G401 (cell line): ENCODE measurements at regions not wholly inside any gene's neighbourhood (a gene's known extent, or its start where the extent isn't known, plus 50 kb on each side); places are given as distances from the start of the nearest gene placed in this dataset.
"Not testable (repeated sequence)": the region's sequence is repeated elsewhere in the genome, so short reads cannot be mapped to it uniquely, and the experiment has no call there.

Experiments
- DNase-seq: peaks from one replicate; pipeline ENCODE4 v3.0.0-alpha.2; 2015; ENCODE audit warnings: low spot score
- in situ Hi-C: cut with HindIII; loops from 2 replicates; pipeline ENCODE4 v1.10.0; 2016; ENCODE audit warnings: low sequenced_read_pairs, mixed read lengths

DNA sequence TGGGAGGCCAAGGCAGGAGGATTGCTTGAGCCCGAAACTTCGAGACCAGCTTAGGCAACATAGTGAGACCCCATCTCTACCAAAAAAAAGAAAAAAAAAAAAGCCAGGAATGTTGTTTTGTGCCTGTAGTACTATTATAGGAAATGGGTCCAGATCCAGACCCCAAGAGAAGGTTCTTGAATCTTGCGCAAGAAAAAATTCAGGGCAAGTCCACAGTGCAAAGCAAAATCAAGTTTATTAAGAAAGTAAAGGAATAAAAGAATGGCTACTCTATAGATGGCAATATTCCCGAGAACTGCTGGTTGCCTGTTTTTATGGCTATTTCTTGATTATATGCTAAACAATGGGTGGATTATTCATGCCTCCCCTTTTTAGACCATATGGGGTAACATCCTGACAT, 51.2 kb upstream of the RDX start:
- in situ Hi-C loops = no loop called here
- DNase-seq = no peak

DNA sequence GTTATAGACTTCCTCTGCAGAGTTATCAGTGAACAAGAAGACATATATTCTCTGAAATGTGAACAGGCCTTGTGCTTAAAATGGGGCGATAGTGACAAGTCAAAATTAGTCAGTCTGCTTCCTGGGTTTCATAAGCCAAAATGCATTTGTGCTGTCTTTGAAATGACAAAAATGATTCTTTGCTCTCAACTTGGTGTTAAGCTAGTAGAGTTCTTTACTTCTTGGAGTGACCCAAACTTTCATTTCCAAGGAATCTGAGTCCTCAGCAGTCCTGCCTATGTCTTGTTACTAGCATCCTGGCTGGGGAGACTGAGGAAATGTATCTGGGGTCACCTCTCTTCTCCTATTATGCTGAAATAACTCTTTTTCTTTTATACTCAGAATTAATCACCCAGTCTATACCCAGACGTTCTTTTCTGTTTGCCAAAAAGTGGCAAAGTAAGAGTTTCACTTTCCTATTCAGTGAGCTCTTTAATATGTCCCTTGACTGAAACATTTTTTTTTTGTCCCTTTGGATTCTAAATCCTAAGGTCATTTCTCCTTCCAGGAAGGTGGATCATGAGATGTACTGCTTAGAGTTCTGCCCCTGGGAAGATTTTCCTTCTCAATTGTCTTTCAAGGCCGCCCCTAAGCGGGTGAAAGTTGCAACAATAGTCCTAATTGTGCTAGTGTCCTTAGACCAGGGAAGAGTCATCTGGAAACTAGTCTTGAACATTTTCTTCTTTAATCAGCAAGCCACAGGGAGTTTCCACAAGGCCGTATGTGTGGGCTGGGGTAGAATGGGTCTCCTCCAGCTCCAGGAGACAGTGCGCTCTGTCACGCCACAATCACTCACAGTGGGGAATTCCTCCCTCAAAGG, 53.0 kb upstream of the RDX start:
- no peak for DNase-seq
- in situ Hi-C loops = no loop called here

DNA sequence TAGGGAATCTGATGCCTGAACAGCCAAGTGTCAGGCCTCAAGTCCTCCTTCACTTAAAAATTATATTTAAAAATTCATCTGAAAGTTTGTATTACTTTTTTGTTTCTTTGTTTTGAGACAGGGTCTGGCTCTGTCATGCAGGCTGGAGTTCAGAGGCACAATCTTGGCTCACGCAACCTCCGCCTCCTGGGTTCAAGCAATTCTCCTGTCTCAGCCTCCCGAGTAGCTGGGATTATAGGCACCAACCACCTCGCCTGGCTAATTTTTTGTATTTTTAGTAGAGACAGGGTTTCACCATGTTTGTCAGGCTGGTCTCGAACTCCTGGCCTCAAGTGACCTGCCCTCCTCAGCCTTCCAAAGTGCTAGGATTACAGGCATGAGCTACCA, 53.6 kb upstream of the RDX start:
- in situ Hi-C loops, DNase-seq: not testable (repeated sequence)

DNA sequence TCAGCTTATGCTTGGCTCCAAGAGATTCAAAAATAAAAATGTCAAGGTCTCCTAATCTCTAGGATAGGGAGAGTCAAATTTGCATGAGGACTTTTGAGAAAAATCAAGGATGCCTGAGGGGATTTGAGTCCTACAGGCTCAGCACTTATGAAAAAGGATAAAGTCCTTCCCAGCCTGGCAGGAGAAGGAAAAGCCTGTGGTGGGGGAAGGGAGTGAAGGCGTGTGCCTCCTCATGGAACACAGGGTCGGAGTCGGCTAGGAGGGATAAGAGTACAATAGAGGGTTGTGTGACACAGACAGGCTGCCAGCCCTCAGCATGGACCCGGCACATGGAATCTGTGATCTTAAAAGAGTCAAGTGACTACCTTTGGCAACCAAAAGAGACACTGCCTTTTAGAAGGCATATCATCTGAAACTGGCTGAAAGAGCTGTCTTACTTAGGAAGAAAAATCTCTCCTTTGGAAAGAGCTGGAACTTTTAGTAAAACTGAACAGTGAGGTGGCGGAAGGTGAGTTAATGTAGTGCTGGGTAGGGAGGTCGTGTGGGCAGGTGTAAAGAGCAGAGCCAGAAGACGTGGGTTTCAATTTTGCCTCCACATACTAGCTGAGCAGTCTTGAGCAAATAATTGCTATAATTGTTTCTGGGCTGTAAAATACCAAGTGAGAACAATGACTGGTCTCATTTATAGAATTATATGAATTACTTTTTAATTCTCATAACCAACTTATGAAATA, 58.8 kb upstream of the RDX start:
- in situ Hi-C loops = no loop called here
- no peak for DNase-seq

DNA sequence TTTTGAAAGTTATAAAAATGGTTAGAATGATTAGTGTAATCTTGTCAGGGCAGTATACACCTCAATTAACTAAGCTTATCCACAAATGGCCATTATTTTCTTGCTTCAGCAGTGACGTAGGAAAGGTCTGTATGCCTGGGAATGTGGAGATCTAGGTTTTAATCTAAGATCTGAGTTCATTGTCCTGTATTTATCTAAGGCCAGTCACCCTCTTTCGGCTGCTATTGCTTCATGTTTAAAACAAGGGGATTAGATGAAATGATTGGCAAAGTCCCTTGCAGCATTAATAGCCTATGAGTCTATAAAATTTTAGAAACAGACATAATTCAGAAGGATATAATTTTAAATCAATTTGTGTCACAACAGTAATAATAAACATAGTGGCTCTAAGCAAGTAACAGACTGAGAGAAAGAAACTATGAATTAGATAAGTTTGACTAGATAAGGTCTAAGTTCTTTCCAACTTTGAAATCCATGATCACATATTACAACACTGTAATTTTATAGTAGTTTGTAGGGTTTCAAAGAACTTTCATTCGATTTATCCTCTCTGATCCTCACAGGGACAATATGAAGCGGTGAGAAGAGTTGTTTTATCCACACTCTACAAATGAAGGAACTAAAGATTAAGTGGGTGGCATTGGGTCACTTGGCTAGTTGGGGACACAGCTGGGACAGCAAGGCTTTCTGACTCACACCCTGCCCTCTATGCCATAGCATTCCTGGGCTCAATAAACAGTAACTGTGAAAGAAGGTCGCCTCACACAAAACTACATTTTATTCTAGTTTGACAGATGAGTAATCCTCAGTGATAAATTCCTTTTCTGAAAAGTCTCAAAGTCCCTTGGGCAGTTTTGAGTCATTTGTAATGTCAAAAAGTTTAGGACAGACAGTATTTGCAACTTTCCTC, 60.6 kb upstream of the RDX start:
- in situ Hi-C loops = no loop called here
- DNase-seq = no peak

DNA sequence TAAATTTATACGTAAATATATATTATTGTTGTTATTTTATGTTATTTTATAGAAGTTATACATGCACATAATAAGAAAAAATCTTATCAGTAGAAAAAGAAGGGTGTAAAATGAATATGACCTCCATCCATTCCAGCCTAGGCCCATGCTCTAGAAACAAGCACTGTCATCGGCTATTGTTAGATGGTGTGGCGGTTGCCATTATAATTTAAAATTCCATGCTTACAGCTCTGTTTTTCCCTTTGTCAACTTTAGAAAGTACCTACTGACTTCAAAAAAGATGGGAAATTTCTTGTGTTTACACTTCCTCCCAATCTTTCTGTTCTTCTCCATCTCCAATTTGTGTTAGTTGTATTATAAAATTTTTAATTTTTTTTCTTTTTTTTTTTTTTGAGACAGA, 61.9 kb upstream of the RDX start:
- in situ Hi-C loops = no loop called here

DNA sequence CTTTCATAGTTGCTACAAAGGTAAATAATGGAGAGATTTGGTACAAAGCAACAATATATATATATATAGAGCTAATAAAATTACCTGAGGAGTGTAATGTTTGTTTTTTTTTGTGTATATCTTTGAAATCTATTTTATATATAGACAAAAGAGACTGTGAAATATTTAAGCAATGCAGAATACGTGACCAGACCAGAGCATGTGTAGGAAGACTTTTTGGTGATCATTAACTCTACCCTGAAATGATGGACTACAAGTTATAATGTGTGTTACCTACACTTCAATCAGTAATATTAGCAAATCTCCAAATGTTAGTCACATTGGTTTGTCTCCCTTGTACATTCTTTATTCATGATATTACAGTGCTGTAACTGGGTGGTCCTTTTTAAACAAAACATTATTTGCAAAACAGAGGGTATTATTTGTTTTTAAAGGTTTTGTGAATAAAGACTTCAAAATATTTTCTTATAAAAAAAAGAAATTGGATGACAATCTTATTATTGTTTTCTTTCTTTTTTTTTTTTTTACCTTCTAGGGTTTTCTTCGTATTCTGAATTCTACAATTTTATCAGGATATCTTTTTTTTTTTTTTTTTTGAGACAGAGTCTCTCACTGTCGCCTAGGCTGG, 64.5 kb upstream of the RDX start:
- in situ Hi-C loops = loop anchor here (10.0 kb wide), 1 partner anchor 186 kb away; no protein-coding TSS in a partner anchor
- not testable (repeated sequence) for DNase-seq

More for the DNA sequence above, 61.9 kb upstream of the RDX start:
- no peak for DNase-seq

DNA sequence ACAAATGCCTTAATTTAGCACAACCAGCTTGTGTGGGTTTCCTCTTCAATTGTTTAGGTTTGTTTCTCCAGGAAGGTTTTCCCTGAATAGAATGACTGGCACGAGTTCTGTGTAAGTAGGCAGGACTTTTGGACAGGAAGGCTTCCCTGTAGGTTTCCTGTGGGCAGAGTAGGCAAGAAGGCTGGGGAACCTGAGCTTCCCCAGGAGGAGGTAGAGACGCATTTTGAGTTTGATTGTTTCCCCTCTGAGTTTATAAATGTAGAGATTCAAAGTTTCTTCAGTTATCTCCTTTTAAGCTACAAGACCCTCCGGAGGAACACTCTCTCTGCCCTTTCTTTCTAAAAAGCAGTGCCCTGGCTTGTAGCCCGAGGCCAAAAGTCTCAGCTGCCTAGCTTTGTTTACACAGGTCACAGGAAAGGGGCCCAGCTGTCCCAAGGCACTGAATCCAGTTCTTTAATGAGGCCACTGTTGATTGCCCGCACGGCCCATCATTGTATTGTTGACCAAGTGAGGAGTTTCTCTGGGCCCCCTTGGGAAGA, 66.6 kb upstream of the RDX start:
- in situ Hi-C loops = loop anchor here (10.0 kb wide), 1 partner anchor 188 kb away; no protein-coding TSS in a partner anchor
- DNase-seq = no peak

DNA sequence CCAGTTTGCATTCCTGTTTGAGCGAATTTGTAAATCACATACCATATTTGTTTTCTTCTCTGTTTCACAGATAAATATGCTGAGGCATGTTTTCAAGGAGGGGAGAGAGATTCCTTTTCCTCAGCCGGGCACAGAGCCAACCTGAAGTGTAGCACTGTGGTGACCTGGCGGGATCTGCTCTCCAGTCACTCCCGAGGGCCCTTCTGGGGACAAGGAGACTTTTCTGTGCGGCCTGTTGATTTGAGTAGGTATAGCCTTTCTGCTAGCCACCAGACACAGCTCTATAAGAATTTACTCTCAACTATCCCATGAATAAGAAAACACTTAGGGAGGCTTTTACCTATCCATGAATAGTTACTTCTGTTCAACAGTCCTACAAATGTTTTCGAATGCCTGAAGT, 63.5 kb upstream of the FDX1 start:
- no peak for DNase-seq
- in situ Hi-C loops = loop anchor here (10.0 kb wide), 1 partner anchor 191 kb away; no protein-coding TSS in a partner anchor

DNA sequence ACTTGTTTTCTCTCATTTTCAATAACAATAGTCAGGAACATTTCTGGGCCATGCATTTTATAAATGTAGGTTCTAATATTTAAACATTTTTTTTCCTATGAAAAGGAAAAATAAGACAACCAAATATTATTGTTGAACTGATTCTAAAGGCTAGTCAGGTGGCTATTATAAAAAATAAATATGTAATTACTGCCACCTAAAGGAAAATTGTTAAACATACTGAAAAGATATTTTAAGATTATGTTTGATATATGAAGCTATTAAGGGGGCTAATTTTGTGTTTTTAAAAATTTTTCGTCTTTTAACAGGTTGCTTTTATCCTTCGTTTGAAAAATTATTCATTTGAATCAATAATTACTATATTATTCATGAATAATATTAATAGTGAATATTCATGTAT, 62.2 kb upstream of the FDX1 start:
- in situ Hi-C loops = loop anchor here (10.0 kb wide), 1 partner anchor 193 kb away; no protein-coding TSS in a partner anchor

DNA sequence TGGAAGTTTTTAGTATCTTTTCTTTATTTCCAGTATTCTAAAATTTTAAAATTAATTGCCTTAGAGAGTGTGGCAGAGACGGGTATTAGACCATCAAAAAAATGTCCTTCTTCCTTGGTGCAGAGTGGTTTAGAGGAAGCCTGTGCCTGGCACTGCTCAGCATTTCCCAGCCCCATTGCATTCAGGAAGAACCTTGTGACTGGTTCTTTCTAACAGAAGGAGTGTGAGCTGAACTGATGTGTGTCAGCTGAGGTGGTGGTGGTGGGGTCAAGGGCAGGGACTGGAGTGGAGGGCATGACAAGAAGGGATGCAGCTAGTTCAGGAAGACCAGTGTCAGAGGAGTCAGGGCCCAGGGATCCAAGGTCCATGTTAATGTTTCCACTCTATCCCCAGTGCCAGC, 58.7 kb upstream of the FDX1 start:
- in situ Hi-C loops = no loop called here
- DNase-seq = no peak

More for the DNA sequence above, 62.2 kb upstream of the FDX1 start:
- DNase-seq = no peak

DNA sequence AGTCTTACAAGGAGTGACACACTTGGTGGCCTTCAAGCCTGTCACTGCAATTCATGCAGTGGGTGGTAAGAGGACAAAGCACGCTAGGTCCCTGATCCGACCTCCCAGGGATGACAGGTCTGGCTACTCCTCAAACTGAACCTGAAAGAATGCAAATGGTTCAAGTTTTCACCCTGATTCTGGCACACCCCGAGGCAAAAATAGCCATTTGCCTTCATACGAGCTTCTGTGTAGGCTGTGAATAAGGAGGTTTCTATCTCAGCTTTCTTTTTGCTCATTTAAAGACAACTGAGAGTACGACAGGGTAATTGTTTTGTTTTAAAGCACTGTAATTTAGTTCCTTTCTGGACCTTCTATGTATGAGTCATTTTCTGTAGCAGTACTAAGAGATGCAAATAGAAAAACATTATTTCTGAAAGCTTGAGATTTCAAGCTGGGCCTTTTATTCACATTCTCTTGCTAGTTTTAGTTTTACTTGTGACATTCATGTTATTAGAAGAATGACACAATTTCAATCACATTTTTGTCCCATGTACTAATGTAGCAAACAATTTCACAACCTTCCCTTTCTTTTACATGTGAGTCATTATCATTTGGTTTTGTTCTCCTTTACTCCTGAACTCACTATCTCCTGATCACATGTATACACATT, 56.6 kb upstream of the FDX1 start:
- DNase-seq = no peak
- in situ Hi-C loops = no loop called here

DNA sequence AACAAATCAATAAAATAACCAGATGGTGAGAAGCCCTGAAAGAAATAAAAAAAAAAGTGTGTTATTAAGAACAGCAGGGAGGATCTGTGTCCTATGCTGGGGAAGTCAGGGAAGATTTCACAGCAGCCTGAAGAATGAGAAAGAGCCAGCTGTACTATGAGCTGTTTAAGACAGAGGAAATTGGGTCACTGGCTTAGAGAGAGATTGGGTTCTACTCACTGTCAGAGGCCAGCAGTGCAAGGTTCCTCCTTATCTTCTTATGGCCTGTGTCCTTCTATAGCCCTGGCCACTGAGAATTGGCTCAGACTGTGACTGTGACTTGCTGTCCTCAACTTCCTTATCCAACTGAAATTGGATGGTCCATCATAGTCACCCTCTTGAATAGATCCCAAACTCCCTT, 54.8 kb upstream of the FDX1 start:
- no peak for DNase-seq
- in situ Hi-C loops = no loop called here

DNA sequence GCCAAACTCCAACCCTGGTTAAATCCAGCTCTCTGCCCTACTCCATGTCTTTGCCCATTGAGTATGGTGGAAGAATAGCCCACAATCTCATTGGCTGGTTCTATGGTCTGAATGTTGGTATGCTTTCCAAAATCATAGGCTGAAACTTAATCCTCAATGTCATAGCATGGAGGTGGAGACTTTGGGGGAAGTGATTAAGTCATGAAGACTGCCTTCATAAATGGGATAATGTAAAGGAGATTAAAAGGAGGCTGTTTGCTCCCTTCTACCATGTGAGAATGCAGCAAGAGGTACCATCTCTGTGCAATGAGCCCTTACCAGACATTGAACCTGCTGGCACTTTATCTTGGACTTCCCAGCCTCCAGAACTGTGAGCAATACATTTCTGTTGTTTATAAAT, 54.4 kb upstream of the FDX1 start:
- in situ Hi-C loops = no loop called here
- no peak for DNase-seq

DNA sequence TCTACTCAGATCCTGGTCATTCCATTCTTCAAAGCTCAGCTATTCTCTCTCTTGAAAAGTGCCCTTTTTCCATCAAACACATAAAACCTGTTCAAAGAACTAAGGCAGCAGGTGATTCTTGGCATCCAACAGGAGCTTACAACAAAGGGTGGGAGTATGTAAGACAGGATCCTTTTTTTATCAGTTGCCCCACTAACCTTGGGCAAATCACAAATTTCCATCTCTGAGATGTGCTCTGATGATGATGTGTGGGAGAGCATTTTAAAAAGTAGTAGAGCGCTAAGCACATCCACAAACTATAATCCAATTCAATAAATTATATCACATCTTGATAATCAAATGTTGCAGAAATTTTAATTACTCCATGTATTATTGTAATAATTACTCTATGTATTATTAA, 53.7 kb upstream of the FDX1 start:
- in situ Hi-C loops = no loop called here
- DNase-seq = no peak

DNA sequence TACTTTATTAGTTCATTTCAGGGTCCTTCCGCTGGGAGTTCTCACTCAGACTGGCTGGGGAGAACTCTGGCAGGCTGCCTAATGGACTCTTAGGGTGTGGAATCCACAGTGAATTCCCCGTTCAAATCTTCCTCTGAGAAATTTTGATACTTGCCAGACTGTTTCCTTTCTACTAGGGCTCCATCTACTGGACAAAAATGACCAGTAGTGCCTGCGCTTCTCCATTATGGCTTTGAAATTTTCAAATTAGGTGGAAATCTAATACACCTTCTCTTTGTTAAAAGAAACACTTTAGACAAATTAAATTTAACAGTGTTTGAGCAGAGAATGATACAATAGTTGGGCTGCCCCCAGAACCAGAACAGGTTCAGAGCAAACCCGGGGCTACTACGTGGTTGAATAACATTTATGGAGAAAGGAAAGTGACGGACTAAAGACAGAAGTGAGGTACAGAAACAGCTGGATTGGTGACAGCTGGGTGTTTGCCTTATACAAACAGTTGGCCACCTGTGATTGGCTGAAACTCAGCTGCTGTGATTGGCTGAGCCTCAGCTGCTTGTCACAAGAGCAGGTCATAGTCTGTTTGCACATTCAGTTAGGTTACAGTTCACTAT, 52.9 kb upstream of the FDX1 start:
- in situ Hi-C loops = no loop called here
- DNase-seq = peak; percentile 74

DNA sequence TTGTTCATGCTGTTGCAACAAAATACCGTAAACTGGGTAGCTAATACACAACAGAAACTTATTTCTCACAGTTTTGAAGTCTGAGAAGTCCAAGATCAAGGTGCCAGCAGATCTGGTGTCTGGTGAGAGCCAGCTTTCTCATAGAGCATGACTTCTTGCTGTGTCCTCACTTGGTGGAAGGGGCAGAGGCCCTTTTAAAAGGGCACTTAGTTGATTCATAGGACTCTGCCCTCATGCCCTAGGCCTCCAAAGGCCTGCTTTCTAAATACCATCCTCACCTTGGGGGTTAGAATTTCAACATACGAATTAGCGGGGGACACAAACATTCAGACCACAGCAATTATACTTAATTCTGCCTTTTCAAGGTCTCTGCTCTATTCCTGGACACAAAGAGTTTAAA, 52.3 kb upstream of the FDX1 start:
- in situ Hi-C loops = no loop called here
- no peak for DNase-seq

DNA sequence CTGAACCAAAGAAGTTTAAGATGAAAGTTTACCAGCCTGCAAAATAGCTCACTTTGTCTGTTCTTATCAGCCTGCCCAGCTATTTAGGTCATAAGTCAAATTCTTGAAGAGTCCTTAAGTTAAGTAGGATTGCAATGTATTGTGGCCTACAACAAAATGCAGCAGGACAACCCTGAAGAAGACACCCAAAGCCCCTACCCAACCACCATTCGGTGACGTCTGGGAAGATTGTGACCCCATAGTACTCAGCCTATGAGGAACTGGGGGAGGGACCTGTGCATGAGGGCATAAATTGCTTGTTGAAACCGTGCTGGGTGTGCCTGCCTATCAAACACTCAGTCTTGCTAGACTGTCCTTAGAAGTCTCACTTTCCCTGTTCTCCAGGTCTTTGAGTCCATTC, 50.5 kb upstream of the FDX1 start:
- no peak for DNase-seq
- in situ Hi-C loops = no loop called here
